Tibial nerve (tissue), 4 donors: ENCODE measurements at regions not wholly inside any gene's neighbourhood (a gene's known extent, or its start where the extent isn't known, plus 50 kb on each side); places are given as distances from the start of the nearest gene placed in this dataset.

Experiments
- DNase-seq, 2 donors: peaks; one replicate each; pipeline ENCODE4 v3.0.0-alpha.2; 2019; ENCODE audit warnings: low spot score in 2 of 2
- H3K27ac ChIP-seq, 4 donors: fragments of 200-600 bp; sonication (generic) in 3 of 4; one replicate each; pipeline ENCODE4 v1.5.1; 2017 to 2019; ENCODE audit warnings: mild to moderate bottlenecking in 1 of 4
- H3K27me3 ChIP-seq, 2 donors: fragments of 200-600 bp; sonication (generic) in 1 of 2; one replicate each; pipeline versions ENCODE4 v1.5.1 to v1.6.0; 2017 to 2019
- H3K36me3 ChIP-seq, 3 donors: fragments of 200-600 bp; sonication (generic); one replicate each; pipeline ENCODE4 v1.5.1; 2018 to 2019
- H3K4me1 ChIP-seq, 4 donors: fragments of 200-600 bp; sonication (generic) in 3 of 4; one replicate each; pipeline ENCODE4 v1.5.1; 2017 to 2019
- H3K4me3 ChIP-seq, 4 donors: fragments of 200-600 bp; sonication (generic) in 3 of 4; one replicate each; pipeline ENCODE4 v1.5.1; 2017 to 2019; ENCODE audit warnings: mild to moderate bottlenecking in 1 of 4, moderate library complexity in 1 of 4
- H3K9me3 ChIP-seq, 4 donors: fragments of 200-600 bp; sonication (generic) in 3 of 4; one replicate each; pipeline ENCODE4 v1.5.1; 2017 to 2019
- CTCF ChIP-seq, 5 experiments: fragments of 200-600 bp in 3 of 5; fragments of 450-650 bp in 2 of 5; sonication (generic) in 3 of 5; IDR thresholded peaks; one replicate each; pipeline ENCODE4 v1.5.1; 2016 to 2019; ENCODE audit warnings: antibody characterized with exemption in 5 of 5, mild to moderate bottlenecking in 3 of 5, moderate library complexity in 2 of 5
- EP300 ChIP-seq, 2 donors: sonication (generic); formaldehyde crosslinking; IDR thresholded peaks; one replicate each; pipeline ENCODE4 v1.6.1; 2017; ENCODE audit warnings: antibody characterized with exemption in 2 of 2, mild to moderate bottlenecking in 1 of 2
- POLR2A ChIP-seq, 2 donors: fragments of 450-650 bp; IDR thresholded peaks; one replicate each; pipeline ENCODE4 v1.6.1; 2017; ENCODE audit warnings: antibody characterized with exemption in 2 of 2, mild to moderate bottlenecking in 2 of 2, moderate library complexity in 2 of 2
- WGBS, 2 donors: methylation state at CpG; one replicate each; pipeline ENCODE4 v1.1.5; 2018; 5-methylcytosine and 5-hydroxymethylcytosine counted together

GRCh38 chr10:33635967-33636515, 301.6 kb upstream of the NRP1 start:
- TF ChIP-seq EP300 (IDR thresholded peaks at IDR 0.05) (no peak), CTCF (IDR thresholded peaks at IDR 0.05) (no peak), POLR2A (IDR thresholded peaks at IDR 0.05) (no peak)

DNA sequence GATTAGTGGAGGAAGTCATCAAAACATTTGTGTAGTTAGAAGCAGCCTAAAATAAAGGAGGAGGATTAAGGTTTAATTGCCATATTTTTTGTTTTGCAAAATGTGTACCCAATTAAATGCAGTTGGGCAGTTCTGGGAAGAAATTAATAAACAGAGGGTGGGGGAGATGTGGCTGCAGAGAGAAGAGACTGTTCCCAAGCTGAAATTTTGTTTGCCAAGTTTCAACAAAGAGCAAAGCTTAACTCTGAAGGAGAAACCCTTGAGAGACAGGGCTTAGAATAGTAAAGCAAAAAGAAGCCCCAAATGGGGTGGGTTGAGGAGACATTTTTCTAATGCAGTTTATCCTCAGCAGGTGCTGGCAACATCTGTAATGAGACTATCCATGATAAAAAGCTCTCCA, 298.0 kb upstream of the NRP1 start:
- Histone ChIP-seq H3K27me3 (no peaks in the 10 kb centered on the region), H3K4me3 (no peak overlapping the region), H3K36me3 (no peaks in the 10 kb centered on the region), H3K9me3 (no peaks in the 10 kb centered on the region), H3K4me1 (peaks cover 0 to 13% (median 0%) of the 10 kb centered on the region in 4 donors), H3K27ac (no peak overlapping the region)
- no peak for DNase-seq
- TF ChIP-seq EP300 (IDR thresholded peaks at IDR 0.05), result no peak
- no peak for TF ChIP-seq POLR2A (IDR thresholded peaks at IDR 0.05)
- no peak for TF ChIP-seq CTCF (IDR thresholded peaks at IDR 0.05)

More at GRCh38 chr10:33635967-33636515, 301.6 kb upstream of the NRP1 start:
- Histone ChIP-seq H3K27me3 (no peaks in the 10 kb centered on the region), H3K4me3 (no peak overlapping the region), H3K27ac (no peak overlapping the region), H3K36me3 (no peaks in the 10 kb centered on the region), H3K9me3 (no peaks in the 10 kb centered on the region), H3K4me1 (peaks cover 0 to 6% (median 0%) of the 10 kb centered on the region in 4 donors)
- WGBS, 2 donors, result 71 to 86% methylated on average over 6 of the region's 6 CpGs
- DNase-seq, result no peak

DNA sequence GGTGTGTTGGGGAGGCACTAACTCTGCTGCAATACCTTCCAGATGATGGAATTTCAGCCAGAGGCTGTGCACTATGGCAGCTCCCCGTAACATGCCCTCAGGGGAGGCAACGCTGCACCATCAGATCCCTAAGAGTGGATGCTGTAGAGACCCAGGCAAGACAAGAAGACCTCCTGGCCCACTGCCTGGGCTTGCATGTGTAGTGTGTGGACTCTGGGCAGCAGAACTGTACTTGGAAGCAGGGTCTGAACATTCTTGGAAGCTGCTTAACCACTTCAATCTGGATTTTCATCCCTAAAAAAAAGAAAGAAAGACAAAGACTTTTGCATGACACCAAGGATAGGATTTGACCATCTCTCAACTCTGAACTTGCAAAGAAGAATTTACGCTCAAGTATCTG, 297.5 kb upstream of the NRP1 start:
- H3K27me3 ChIP-seq, result no peaks in the 10 kb centered on the region
- peaks cover 0 to 14% (median 0%) of the 10 kb centered on the region in 4 donors for H3K4me1 ChIP-seq
- TF ChIP-seq EP300 (IDR thresholded peaks at IDR 0.05), result no peak
- no peak for TF ChIP-seq POLR2A (IDR thresholded peaks at IDR 0.05)
- TF ChIP-seq CTCF (IDR thresholded peaks at IDR 0.05), result no peak
- no peak for DNase-seq
- WGBS, 2 donors, result 60 to 71% methylated on average over 3 of the region's 3 CpGs
- no peaks in the 10 kb centered on the region for H3K36me3 ChIP-seq
- H3K4me3 ChIP-seq, result no peak overlapping the region
- no peaks in the 10 kb centered on the region for H3K9me3 ChIP-seq
- no peak overlapping the region for H3K27ac ChIP-seq

- H3K36me3 ChIP-seq, result no peaks in the 10 kb centered on the region
- no peak for DNase-seq
- WGBS, 2 donors, result 51 to 61% methylated on average over 2 of the region's 2 CpGs
- H3K4me1 ChIP-seq, result peaks cover 0 to 14% (median 0%) of the 10 kb centered on the region in 4 donors
- H3K9me3 ChIP-seq, result no peaks in the 10 kb centered on the region
- no peak overlapping the region for H3K4me3 ChIP-seq
- TF ChIP-seq EP300 (IDR thresholded peaks at IDR 0.05) (no peak), CTCF (IDR thresholded peaks at IDR 0.05) (no peak), POLR2A (IDR thresholded peaks at IDR 0.05) (no peak)
- H3K27me3 ChIP-seq, result no peaks in the 10 kb centered on the region
- no peak overlapping the region for H3K27ac ChIP-seq
Observed at GRCh38 chr10:33630761-33631160, 296.3 kb upstream of the NRP1 start.

DNA sequence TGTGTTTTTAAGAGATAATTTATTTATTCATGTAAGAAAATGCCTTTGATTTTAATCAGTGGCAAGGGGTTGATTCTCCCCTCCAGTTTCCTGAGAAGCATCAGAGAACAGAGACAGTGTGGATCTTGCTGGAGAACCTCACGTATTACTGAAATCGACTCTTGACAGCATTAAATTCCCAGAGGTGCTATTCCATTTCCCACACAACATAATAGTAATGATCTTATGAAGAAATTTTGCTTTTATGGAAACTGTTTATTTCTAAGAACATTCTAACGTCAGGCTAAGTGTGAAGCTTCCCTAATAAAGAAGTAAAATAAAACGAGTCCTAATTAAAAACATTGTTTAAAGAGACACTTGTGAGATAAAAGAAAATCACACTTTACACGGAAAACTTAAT, 293.1 kb upstream of the NRP1 start:
- DNase-seq, result no peak
- peaks cover 0 to 12% (median 0%) of the 10 kb centered on the region in 4 donors for H3K4me1 ChIP-seq
- H3K9me3 ChIP-seq, result no peaks in the 10 kb centered on the region
- TF ChIP-seq POLR2A (IDR thresholded peaks at IDR 0.05) (no peak), CTCF (IDR thresholded peaks at IDR 0.05) (no peak), EP300 (IDR thresholded peaks at IDR 0.05) (no peak)
- H3K27me3 ChIP-seq, result no peaks in the 10 kb centered on the region
- H3K4me3 ChIP-seq, result no peak overlapping the region
- no peaks in the 10 kb centered on the region for H3K36me3 ChIP-seq
- 50 to 58% methylated on average over 5 of the region's 5 CpGs for WGBS, 2 donors
- H3K27ac ChIP-seq, result no peak overlapping the region
